ENCODE measurements at regions not wholly inside any gene's neighbourhood (a gene's known extent, or its start where the extent isn't known, plus 50 kb on each side); places are given as distances from the start of the nearest gene placed in this dataset.

GRCh38 chr6:74768120-74768519, 437.7 kb downstream of the COL12A1 start:
- TF ChIP-seq POLR2AphosphoS5 (IDR thresholded peaks at IDR 0.05; ENCODE audit: low read depth, low read length) (no peak), SIN3A (IDR thresholded peaks at IDR 0.05; ENCODE audit: borderline replicate concordance, insufficient read depth, low read length) (no peak), FOXP2 (optimal IDR thresholded peaks at IDR 0.05; ENCODE audit: borderline replicate concordance, extremely low read depth, extremely low read length, insufficient read depth) (no peak), TAF1 (IDR thresholded peaks at IDR 0.05; ENCODE audit: borderline replicate concordance, insufficient read depth, low read length) (no peak), REST (IDR thresholded peaks at IDR 0.05; ENCODE audit: insufficient read depth in 1 of 2, low read depth in 2 of 2, low read length in 2 of 2) (no peak)

GRCh38 chr6:74765486-74765885, 440.4 kb downstream of the COL12A1 start:
- TF ChIP-seq SIN3A (IDR thresholded peaks at IDR 0.05; ENCODE audit: borderline replicate concordance, insufficient read depth, low read length): no peak
- TF ChIP-seq FOXP2 (optimal IDR thresholded peaks at IDR 0.05; ENCODE audit: borderline replicate concordance, extremely low read depth, extremely low read length, insufficient read depth): no peak
- TF ChIP-seq TAF1 (IDR thresholded peaks at IDR 0.05; ENCODE audit: borderline replicate concordance, insufficient read depth, low read length): no peak
- TF ChIP-seq POLR2AphosphoS5 (IDR thresholded peaks at IDR 0.05; ENCODE audit: low read depth, low read length): no peak
- TF ChIP-seq REST (IDR thresholded peaks at IDR 0.05; ENCODE audit: insufficient read depth in 1 of 2, low read depth in 2 of 2, low read length in 2 of 2): no peak

GRCh38 chr6:74764486-74764885, 441.4 kb downstream of the COL12A1 start:
- no peak for TF ChIP-seq POLR2AphosphoS5 (IDR thresholded peaks at IDR 0.05; ENCODE audit: low read depth, low read length)
- TF ChIP-seq REST (IDR thresholded peaks at IDR 0.05; ENCODE audit: insufficient read depth in 1 of 2, low read depth in 2 of 2, low read length in 2 of 2): no peak
- TF ChIP-seq SIN3A (IDR thresholded peaks at IDR 0.05; ENCODE audit: borderline replicate concordance, insufficient read depth, low read length): no peak
- no peak for TF ChIP-seq FOXP2 (optimal IDR thresholded peaks at IDR 0.05; ENCODE audit: borderline replicate concordance, extremely low read depth, extremely low read length, insufficient read depth)
- no peak for TF ChIP-seq TAF1 (IDR thresholded peaks at IDR 0.05; ENCODE audit: borderline replicate concordance, insufficient read depth, low read length)

- TF ChIP-seq REST (IDR thresholded peaks at IDR 0.05; ENCODE audit: insufficient read depth in 1 of 2, low read depth in 2 of 2, low read length in 2 of 2) (no peak), FOXP2 (optimal IDR thresholded peaks at IDR 0.05; ENCODE audit: borderline replicate concordance, extremely low read depth, extremely low read length, insufficient read depth) (no peak), SIN3A (IDR thresholded peaks at IDR 0.05; ENCODE audit: borderline replicate concordance, insufficient read depth, low read length) (no peak), TAF1 (IDR thresholded peaks at IDR 0.05; ENCODE audit: borderline replicate concordance, insufficient read depth, low read length) (no peak), POLR2AphosphoS5 (IDR thresholded peaks at IDR 0.05; ENCODE audit: low read depth, low read length) (no peak)
These were observed 443.0 kb downstream of the COL12A1 start for GRCh38 chr6:74762841-74763240.

- TF ChIP-seq TAF1 (IDR thresholded peaks at IDR 0.05; ENCODE audit: borderline replicate concordance, insufficient read depth, low read length) (no peak), FOXP2 (optimal IDR thresholded peaks at IDR 0.05; ENCODE audit: borderline replicate concordance, extremely low read depth, extremely low read length, insufficient read depth) (no peak), REST (IDR thresholded peaks at IDR 0.05; ENCODE audit: insufficient read depth in 1 of 2, low read depth in 2 of 2, low read length in 2 of 2) (no peak), POLR2AphosphoS5 (IDR thresholded peaks at IDR 0.05; ENCODE audit: low read depth, low read length) (no peak), SIN3A (IDR thresholded peaks at IDR 0.05; ENCODE audit: borderline replicate concordance, insufficient read depth, low read length) (no peak)
These were observed 448.0 kb downstream of the COL12A1 start for GRCh38 chr6:74757813-74758212.

Data from PFSK-1 (cell line).